ENCODE measurements at regions not wholly inside any gene's neighbourhood (a gene's known extent, or its start where the extent isn't known, plus 50 kb on each side); places are given as distances from the start of the nearest gene placed in this dataset.

DNA sequence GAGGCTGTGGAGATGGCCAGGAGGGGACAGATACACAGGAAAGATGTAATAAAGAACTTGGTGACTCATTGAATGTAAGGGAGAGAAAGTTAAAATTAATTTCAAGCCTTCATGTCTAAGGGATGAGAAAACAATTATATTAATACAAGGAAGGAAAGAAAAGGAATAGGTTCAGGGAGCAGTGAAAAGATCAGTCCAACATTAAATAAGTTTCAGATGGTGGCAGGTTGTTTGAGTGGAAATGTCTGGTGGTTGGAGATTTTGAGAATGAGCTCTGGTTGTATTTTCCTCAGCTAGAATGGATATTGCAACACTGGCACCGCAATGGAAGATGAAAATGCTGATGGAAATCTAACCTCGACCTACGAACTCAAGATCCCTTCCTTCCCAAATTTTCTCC lies 304.3 kb downstream of the COL12A1 start:
- FAIRE-seq (no peak), ATAC-seq (no peak), DNase-seq (ENCODE audit: low spot score) (no peak)
- Histone ChIP-seq H3K4me1 (ENCODE audit: insufficient read depth, low read length) (no peaks in the 10 kb centered on the region), H3K27me3 (ENCODE audit: control insufficient read depth in 1 of 2, insufficient read depth in 2 of 2, low read length in 2 of 2) (no peaks in the 10 kb centered on the region), H2AFZ (ENCODE audit: low read length) (no peak overlapping the region), H3K4me2 (ENCODE audit: low read depth, low read length) (no peak overlapping the region), H3K79me2 (ENCODE audit: insufficient read depth, low read length) (no peaks in the 10 kb centered on the region), H3K9ac (ENCODE audit: insufficient read depth, low read depth, low read length) (no peak overlapping the region), H3K36me3 (replicated peaks in 1 of 2; ENCODE audit: control insufficient read depth in 1 of 2, insufficient read depth in 2 of 2, low read length in 2 of 2) (no peaks in the 10 kb centered on the region), H3K27ac (ENCODE audit: extremely low read length, insufficient read depth, low read length) (no peak overlapping the region), H3K4me3 (replicated peaks in 1 of 3; ENCODE audit: insufficient read depth in 1 of 3, low read depth in 2 of 3, low read length in 3 of 3) (no peak overlapping the region), H4K20me1 (ENCODE audit: insufficient read depth, low read length) (no peaks in the 10 kb centered on the region), H3K9me3 (ENCODE audit: low read length) (peaks cover 13% of the 10 kb centered on the region; the same call in 1 of the 2 replicates)
- in situ Hi-C loops (cut with HindIII; ENCODE audit: extremely low pct_ligation_motif_present, low pct_unique_long_range_greater_than_20kb) (no loop called here), intact Hi-C loops (cut with micrococcal nuclease; ENCODE audit: unreplicated experiment) (no loop called here)
- CTCF ChIA-PET (ENCODE audit: low intra/inter-chr PET ratio, low total read pairs), result interaction anchor here (1.4 kb wide), 1 partner anchor 308 kb away, joined by 3 read pairs; no protein-coding TSS in a partner anchor
- no TSS peak for BruUV-seq (replicated peaks)
- 13% methylated on average over 3 of the region's 3 CpGs for WGBS (ENCODE audit: low lambda C conversion rate)
- TF ChIP-seq, protein P1, sequence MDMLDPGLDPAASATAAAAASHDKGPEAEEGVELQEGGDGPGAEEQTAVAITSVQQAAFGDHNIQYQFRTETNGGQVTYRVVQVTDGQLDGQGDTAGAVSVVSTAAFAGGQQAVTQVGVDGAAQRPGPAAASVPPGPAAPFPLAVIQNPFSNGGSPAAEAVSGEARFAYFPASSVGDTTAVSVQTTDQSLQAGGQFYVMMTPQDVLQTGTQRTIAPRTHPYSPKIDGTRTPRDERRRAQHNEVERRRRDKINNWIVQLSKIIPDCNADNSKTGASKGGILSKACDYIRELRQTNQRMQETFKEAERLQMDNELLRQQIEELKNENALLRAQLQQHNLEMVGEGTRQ (IDR thresholded peaks at IDR 0.05; ENCODE audit: low read depth, low read length), result no peak
- TF ChIP-seq, protein P1 (CRISPR knock-in tag; IDR thresholded peaks at IDR 0.05; ENCODE audit: borderline replicate concordance), result no peak
- TF ChIP-seq, protein P2, sequence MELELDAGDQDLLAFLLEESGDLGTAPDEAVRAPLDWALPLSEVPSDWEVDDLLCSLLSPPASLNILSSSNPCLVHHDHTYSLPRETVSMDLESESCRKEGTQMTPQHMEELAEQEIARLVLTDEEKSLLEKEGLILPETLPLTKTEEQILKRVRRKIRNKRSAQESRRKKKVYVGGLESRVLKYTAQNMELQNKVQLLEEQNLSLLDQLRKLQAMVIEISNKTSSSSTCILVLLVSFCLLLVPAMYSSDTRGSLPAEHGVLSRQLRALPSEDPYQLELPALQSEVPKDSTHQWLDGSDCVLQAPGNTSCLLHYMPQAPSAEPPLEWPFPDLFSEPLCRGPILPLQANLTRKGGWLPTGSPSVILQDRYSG (CRISPR knock-in tag; IDR thresholded peaks at IDR 0.05), result no peak
- no peak for TF ChIP-seq ZNF652 (CRISPR knock-in tag; IDR thresholded peaks at IDR 0.05; ENCODE audit: borderline replicate concordance, low read depth)
- TF ChIP-seq HMG20B (CRISPR knock-in tag; conservative IDR thresholded peaks at IDR 0.05), result no peak
- no peak for TF ChIP-seq MIER2 (CRISPR knock-in tag; IDR thresholded peaks at IDR 0.05)
- TF ChIP-seq, protein P3, sequence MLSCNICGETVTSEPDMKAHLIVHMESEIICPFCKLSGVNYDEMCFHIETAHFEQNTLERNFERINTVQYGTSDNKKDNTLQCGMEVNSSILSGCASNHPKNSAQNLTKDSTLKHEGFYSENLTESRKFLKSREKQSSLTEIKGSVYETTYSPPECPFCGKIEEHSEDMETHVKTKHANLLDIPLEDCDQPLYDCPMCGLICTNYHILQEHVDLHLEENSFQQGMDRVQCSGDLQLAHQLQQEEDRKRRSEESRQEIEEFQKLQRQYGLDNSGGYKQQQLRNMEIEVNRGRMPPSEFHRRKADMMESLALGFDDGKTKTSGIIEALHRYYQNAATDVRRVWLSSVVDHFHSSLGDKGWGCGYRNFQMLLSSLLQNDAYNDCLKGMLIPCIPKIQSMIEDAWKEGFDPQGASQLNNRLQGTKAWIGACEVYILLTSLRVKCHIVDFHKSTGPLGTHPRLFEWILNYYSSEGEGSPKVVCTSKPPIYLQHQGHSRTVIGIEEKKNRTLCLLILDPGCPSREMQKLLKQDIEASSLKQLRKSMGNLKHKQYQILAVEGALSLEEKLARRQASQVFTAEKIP (CRISPR knock-in tag; IDR thresholded peaks at IDR 0.05; ENCODE audit: borderline replicate concordance), result no peak
- TF ChIP-seq ZSCAN30 (CRISPR knock-in tag; IDR thresholded peaks at IDR 0.05), result no peak
- TF ChIP-seq RBM39 (IDR thresholded peaks at IDR 0.05; ENCODE audit: low read depth, low read length, poor library complexity, severe bottlenecking), result no peak
- TF ChIP-seq AGO2 (optimal IDR thresholded peaks at IDR 0.05; ENCODE audit: low read depth, low read length), result no peak
- TF ChIP-seq, protein P4, sequence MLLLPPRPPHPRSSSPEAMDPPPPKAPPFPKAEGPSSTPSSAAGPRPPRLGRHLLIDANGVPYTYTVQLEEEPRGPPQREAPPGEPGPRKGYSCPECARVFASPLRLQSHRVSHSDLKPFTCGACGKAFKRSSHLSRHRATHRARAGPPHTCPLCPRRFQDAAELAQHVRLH (CRISPR knock-in tag; IDR thresholded peaks at IDR 0.05; ENCODE audit: borderline replicate concordance, low read depth), result no peak
- TF ChIP-seq, protein P5, sequence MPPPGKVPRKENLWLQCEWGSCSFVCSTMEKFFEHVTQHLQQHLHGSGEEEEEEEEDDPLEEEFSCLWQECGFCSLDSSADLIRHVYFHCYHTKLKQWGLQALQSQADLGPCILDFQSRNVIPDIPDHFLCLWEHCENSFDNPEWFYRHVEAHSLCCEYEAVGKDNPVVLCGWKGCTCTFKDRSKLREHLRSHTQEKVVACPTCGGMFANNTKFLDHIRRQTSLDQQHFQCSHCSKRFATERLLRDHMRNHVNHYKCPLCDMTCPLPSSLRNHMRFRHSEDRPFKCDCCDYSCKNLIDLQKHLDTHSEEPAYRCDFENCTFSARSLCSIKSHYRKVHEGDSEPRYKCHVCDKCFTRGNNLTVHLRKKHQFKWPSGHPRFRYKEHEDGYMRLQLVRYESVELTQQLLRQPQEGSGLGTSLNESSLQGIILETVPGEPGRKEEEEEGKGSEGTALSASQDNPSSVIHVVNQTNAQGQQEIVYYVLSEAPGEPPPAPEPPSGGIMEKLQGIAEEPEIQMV (CRISPR knock-in tag; IDR thresholded peaks at IDR 0.05; ENCODE audit: low read depth), result no peak
- no peak for TF ChIP-seq CENPT (CRISPR knock-in tag; IDR thresholded peaks at IDR 0.05; ENCODE audit: low read depth)
- TF ChIP-seq FOXP1 (IDR thresholded peaks at IDR 0.05), result no peak
- TF ChIP-seq FOXP1 (CRISPR knock-in tag; IDR thresholded peaks at IDR 0.05), result no peak
- no peak for TF ChIP-seq NBN (conservative IDR thresholded peaks at IDR 0.05)
- TF ChIP-seq TGIF2 (CRISPR knock-in tag; IDR thresholded peaks at IDR 0.05), result no peak
- TF ChIP-seq LCORL (IDR thresholded peaks at IDR 0.05), result no peak
- TF ChIP-seq LCORL (CRISPR knock-in tag; IDR thresholded peaks at IDR 0.05), result no peak
- no peak for TF ChIP-seq ZNF724P (CRISPR knock-in tag; IDR thresholded peaks at IDR 0.05; ENCODE audit: borderline replicate concordance)
- POLR2A ChIA-PET, result no interaction called here

Measured in HepG2 (cell line).